Activated CD8-positive, alpha-beta T cell treated with anti-CD3 and anti-CD28 coated beads for 36 hours (primary cell): ENCODE measurements at regions not wholly inside any gene's neighbourhood (a gene's known extent, or its start where the extent isn't known, plus 50 kb on each side); places are given as distances from the start of the nearest gene placed in this dataset.
"Not testable (repeated sequence)": the region's sequence is repeated elsewhere in the genome, so short reads cannot be mapped to it uniquely, and the experiment has no call there.

Experiments
- ATAC-seq: fragments of 200-7000 bp; cut with Tn5 transposase; one replicate; pipeline ENCODE4 v1.10.0; 2021; ENCODE audit warnings: mild to moderate bottlenecking, moderate library complexity
- CTCF ChIA-PET: fragments of 350-600 bp; sonication (Branson Sonifier 250); formaldehyde crosslinking; loops from one replicate; lab custom pipeline; 2021; ENCODE audit warnings: antibody characterized with exemption; lab: Charles Lee
- POLR2A ChIA-PET: fragments of 350-600 bp; sonication (Branson Sonifier 250); formaldehyde crosslinking; loops from one replicate; lab custom pipeline; 2021; ENCODE audit warnings: antibody characterized with exemption; lab: Charles Lee
- DNase-seq: peaks from one replicate; pipeline ENCODE4 v3.0.0-alpha.2; 2020
- H3K27ac Mint-ChIP-seq: one replicate; pipeline ENCODE4 v1.8.0; 2021; ENCODE audit warnings: mild to moderate bottlenecking, mixed read lengths
- H3K27me3 Mint-ChIP-seq: one replicate; pipeline ENCODE4 v1.8.0; 2021; ENCODE audit warnings: mixed read lengths
- H3K36me3 Mint-ChIP-seq: one replicate; pipeline ENCODE4 v1.8.0; 2021; ENCODE audit warnings: low read depth, mixed read lengths
- H3K4me1 Mint-ChIP-seq: one replicate; pipeline ENCODE4 v1.8.0; 2021; ENCODE audit warnings: low read depth, mixed read lengths
- H3K4me3 Mint-ChIP-seq: one replicate; pipeline ENCODE4 v1.8.0; 2021; ENCODE audit warnings: mild to moderate bottlenecking, moderate library complexity, mixed read lengths
- H3K9me3 Mint-ChIP-seq: one replicate; pipeline ENCODE4 v1.8.0; 2021; ENCODE audit warnings: mixed read lengths
- CTCF ChIP-seq: fragments of 200-600 bp; IDR thresholded peaks from one replicate; pipeline ENCODE4 v1.8.0; 2022; ENCODE audit warnings: antibody characterized with exemption, mild to moderate bottlenecking
- intact Hi-C: fragments of 100-400 bp; cut with micrococcal nuclease; formaldehyde crosslinking; loops from one replicate; pipeline ENCODE4 v1.10.0; 2022

- intact Hi-C loops, result loop anchor here (10.0 kb wide), 1 partner anchor 207 kb away; no protein-coding TSS in a partner anchor
- TF ChIP-seq CTCF, result no peak
- Mint-ChIP-seq H3K27ac (no peak overlapping the region), H3K27me3 (no peaks in the 10 kb centered on the region), H3K4me1 (peaks cover 2% of the 10 kb centered on the region), H3K36me3 (no peaks in the 10 kb centered on the region), H3K9me3 (peaks cover 2% of the 10 kb centered on the region), H3K4me3 (no peak overlapping the region)
- DNase-seq (no peak), ATAC-seq (no peak)
- ChIA-PET POLR2A (interaction anchor here (1.0 kb wide), 1 partner anchor 19 kb away, joined by 4 read pairs; no protein-coding TSS in a partner anchor), CTCF (interaction anchor here (1.1 to 2.0 kb wide), 3 partner anchors 23 to 262 kb away, joined by 3 to 7 read pairs (median 7); no protein-coding TSS in a partner anchor)
Measured at GRCh38 chr2:212891580-212891979, 259.8 kb downstream of the IKZF2 start.

GRCh38 chr2:212882626-212883025 lies 268.8 kb downstream of the IKZF2 start:
- Mint-ChIP-seq H3K36me3 (peaks cover 11% of the 10 kb centered on the region), H3K27me3 (no peaks in the 10 kb centered on the region), H3K4me1 (no peaks in the 10 kb centered on the region), H3K27ac (no peak overlapping the region), H3K9me3 (peaks cover 24% of the 10 kb centered on the region), H3K4me3 (no peak overlapping the region)
- CTCF ChIA-PET, result interaction anchor here (0.9 kb wide), 1 partner anchor 10 kb away, joined by 4 read pairs; no protein-coding TSS in a partner anchor
- ATAC-seq (no peak), DNase-seq (no peak)
- intact Hi-C loops, result no loop called here
- POLR2A ChIA-PET, result no interaction called here
- no peak for TF ChIP-seq CTCF

- H3K4me3 Mint-ChIP-seq, H3K9me3 Mint-ChIP-seq, CTCF ChIA-PET, DNase-seq, H3K36me3 Mint-ChIP-seq, ATAC-seq, POLR2A ChIA-PET, intact Hi-C loops, H3K27me3 Mint-ChIP-seq, H3K27ac Mint-ChIP-seq: not testable (repeated sequence)
- H3K4me1 Mint-ChIP-seq, result peaks cover 11% of the 10 kb centered on the region
Measured at GRCh38 chr2:212876556-212876955, 274.9 kb downstream of the IKZF2 start.

- H3K27ac Mint-ChIP-seq, H3K4me3 Mint-ChIP-seq, intact Hi-C loops, H3K36me3 Mint-ChIP-seq, POLR2A ChIA-PET, CTCF ChIA-PET, ATAC-seq, H3K27me3 Mint-ChIP-seq, DNase-seq, H3K9me3 Mint-ChIP-seq: not testable (repeated sequence)
- H3K4me1 Mint-ChIP-seq, result peaks cover 11% of the 10 kb centered on the region
Measured at GRCh38 chr2:212875950-212876349, 275.5 kb downstream of the IKZF2 start.

GRCh38 chr2:212873256-212873655 lies 278.2 kb downstream of the IKZF2 start:
- DNase-seq (no peak), ATAC-seq (no peak)
- CTCF ChIA-PET, result no interaction called here
- no peak overlapping the region for H3K4me3 Mint-ChIP-seq
- H3K9me3 Mint-ChIP-seq, result peaks cover 2% of the 10 kb centered on the region
- peaks cover 11% of the 10 kb centered on the region for H3K4me1 Mint-ChIP-seq
- no peak for TF ChIP-seq CTCF
- no peak overlapping the region for H3K27ac Mint-ChIP-seq
- intact Hi-C loops, result no loop called here
- no peaks in the 10 kb centered on the region for H3K27me3 Mint-ChIP-seq
- peaks cover 2% of the 10 kb centered on the region for H3K36me3 Mint-ChIP-seq
- POLR2A ChIA-PET, result interaction anchor here (0.8 kb wide), 1 partner anchor 18 kb away, joined by 4 read pairs; no protein-coding TSS in a partner anchor

- ChIA-PET CTCF (no interaction called here), POLR2A (interaction anchor here (0.6 kb wide), 1 partner anchor 93 kb away, joined by 3 read pairs; no protein-coding TSS in a partner anchor)
- Mint-ChIP-seq H3K4me3 (no peak overlapping the region), H3K4me1 (peaks cover 6% of the 10 kb centered on the region), H3K27me3 (no peaks in the 10 kb centered on the region), H3K9me3 (peaks cover 2% of the 10 kb centered on the region), H3K36me3 (peaks cover 2% of the 10 kb centered on the region), H3K27ac (no peak overlapping the region)
- TF ChIP-seq CTCF, result no peak
- no peak for DNase-seq
- ATAC-seq, result no peak
- intact Hi-C loops, result no loop called here
Measured at GRCh38 chr2:212871597-212871996, 279.8 kb downstream of the IKZF2 start.
